HG03097 (cell line): ENCODE measurements at regions not wholly inside any gene's neighbourhood (a gene's known extent, or its start where the extent isn't known, plus 50 kb on each side); places are given as distances from the start of the nearest gene placed in this dataset.
"Not testable (repeated sequence)": the region's sequence is repeated elsewhere in the genome, so short reads cannot be mapped to it uniquely, and the experiment has no call there.

Experiments
- ATAC-seq: cut with Tn5 transposase; IDR thresholded peaks from one replicate; pipeline ENCODE4 v1.9.1; 2021; ENCODE audit not compliant: unreplicated experiment, low FRiP score

GRCh38 chrX:78822157-78822690 lies 74.7 kb downstream of the LPAR4 start:
- ATAC-seq = no peak

- ATAC-seq = no peak
Observed at GRCh38 chrX:78831523-78831922, 84.0 kb downstream of the LPAR4 start.

- peak; percentile 81 for ATAC-seq
Observed at GRCh38 chrX:78838709-78839108, 91.2 kb downstream of the LPAR4 start.

- ATAC-seq = no peak
Observed at GRCh38 chrX:78839711-78840110, 92.2 kb downstream of the LPAR4 start.

GRCh38 chrX:78844218-78844617 lies 96.7 kb downstream of the LPAR4 start:
- not testable (repeated sequence) for ATAC-seq

- ATAC-seq = not testable (repeated sequence)
Observed at GRCh38 chrX:78881248-78881647, 63.9 kb upstream of the P2RY10 start.

GRCh38 chrX:78886550-78886949 lies 58.6 kb upstream of the P2RY10 start:
- no peak for ATAC-seq
